Stomach smooth muscle (tissue), 2 donors: ENCODE measurements at regions not wholly inside any gene's neighbourhood (a gene's known extent, or its start where the extent isn't known, plus 50 kb on each side); places are given as distances from the start of the nearest gene placed in this dataset.

Experiments used
- H3K27ac ChIP-seq: one replicate; pipeline ENCODE4 v1.7.0; 2013; ENCODE audit warnings: mild to moderate bottlenecking, low read length, inconsistent platforms
- H3K27me3 ChIP-seq, 2 donors: one replicate each; pipeline ENCODE4 v1.7.0; 2013; ENCODE audit warnings: low read length in 2 of 2; ENCODE audit not compliant: insufficient read depth in 2 of 2, control insufficient read depth in 1 of 2
- H3K36me3 ChIP-seq, 2 donors: one replicate each; pipeline ENCODE4 v1.7.0; 2013; ENCODE audit warnings: low read length in 2 of 2; ENCODE audit not compliant: control insufficient read depth in 2 of 2, insufficient read depth in 2 of 2
- H3K4me1 ChIP-seq: one replicate; pipeline ENCODE4 v1.7.0; 2013; ENCODE audit warnings: low read length; ENCODE audit not compliant: control insufficient read depth, insufficient read depth
- H3K4me3 ChIP-seq, 2 donors: one replicate each; pipeline ENCODE4 v1.7.0; 2013; ENCODE audit warnings: low read length in 2 of 2
- H3K9ac ChIP-seq, 2 donors: one replicate each; pipeline ENCODE4 v1.7.0; 2013; ENCODE audit warnings: low read length in 2 of 2, mild to moderate bottlenecking in 1 of 2
- H3K9me3 ChIP-seq, 2 donors: one replicate each; pipeline ENCODE4 v1.7.0; 2013; ENCODE audit warnings: low read length in 2 of 2; ENCODE audit not compliant: control insufficient read depth in 2 of 2
- donor health status: healthy.
- donor health status: Pancreatic carcinoma.

DNA sequence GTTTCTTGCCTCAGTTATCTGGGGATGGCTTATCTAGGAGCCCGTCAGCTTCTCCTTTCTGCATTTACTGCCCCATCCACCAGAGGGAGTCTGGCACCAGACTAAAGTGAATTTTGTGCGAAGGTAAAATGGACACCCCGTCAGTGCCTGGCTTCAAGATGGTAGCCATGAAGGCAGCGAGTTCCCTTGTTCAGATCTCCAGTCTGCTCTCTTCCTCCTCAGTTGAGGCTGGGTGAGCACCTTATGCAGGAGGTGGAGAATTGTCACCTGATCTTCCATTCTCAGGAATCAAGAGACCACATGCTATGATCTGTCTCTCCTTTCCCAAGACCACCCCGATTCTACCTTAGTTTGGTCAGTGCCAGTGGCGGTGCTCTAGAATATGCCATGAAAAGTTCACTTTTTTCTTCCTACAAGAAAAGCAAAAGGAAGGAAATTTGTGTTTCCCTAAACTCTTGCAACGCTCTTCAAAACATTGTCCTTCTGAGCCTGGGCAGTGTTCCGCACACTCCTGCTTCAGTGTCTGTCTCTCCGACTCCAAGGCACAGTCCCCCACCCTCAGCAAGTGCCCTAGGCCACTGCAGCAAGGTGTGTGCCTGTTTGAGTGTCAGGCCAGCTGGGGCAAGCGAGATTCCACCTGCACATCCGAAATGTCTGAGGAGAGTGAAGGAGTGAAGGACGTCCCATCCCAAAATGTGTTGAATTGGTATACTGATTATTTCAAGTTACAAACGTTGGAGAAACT lies 168.6 kb downstream of the SS18 start:
- Histone ChIP-seq H3K27ac (no peak overlapping the region), H3K4me3 (no peak overlapping the region), H3K4me1 (no peaks in the 10 kb centered on the region), H3K27me3 (no peaks in the 10 kb centered on the region), H3K9me3 (no peaks in the 10 kb centered on the region), H3K36me3 (no peaks in the 10 kb centered on the region), H3K9ac (no peak overlapping the region)

DNA sequence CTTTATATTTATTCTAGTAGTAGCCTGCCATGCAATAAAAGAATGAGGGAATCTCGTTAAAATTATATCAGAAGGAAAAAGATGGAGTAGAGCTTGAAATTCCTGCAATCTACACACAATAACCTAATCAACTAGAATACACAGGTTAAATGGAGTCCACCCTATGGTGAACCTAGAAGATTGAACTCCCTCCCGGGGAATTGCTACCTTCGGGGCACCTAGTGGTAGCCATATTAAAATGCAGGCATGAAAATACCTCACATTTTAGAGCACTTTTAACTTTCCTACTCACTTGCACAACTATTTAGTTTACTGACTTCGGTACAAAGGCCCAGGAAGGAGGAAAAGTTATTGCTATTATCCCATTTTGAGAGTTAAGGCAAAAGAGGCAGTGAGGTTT lies 174.5 kb downstream of the SS18 start:
- Histone ChIP-seq H3K9ac (no peak overlapping the region), H3K27me3 (no peaks in the 10 kb centered on the region), H3K27ac (no peak overlapping the region)

DNA sequence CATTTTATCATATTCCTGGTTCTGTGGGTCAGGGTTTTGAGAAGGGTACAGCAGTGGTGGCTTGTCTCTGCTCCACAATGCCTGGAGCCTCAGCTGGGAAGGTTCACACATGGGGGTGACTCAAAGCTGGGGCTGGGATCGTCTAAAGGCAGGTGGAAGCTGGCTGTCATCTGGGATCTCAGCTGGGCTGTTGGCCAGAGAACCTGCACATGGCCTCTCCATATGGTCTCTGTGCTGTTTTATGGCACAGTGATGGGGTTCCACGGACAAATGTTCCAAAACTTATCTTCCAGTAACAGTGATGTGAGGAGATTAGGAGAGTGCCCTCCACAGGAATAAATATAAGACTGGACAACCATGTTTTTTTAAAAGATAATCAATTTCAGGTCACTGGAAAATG lies 191.4 kb downstream of the SS18 start:
- no peaks in the 10 kb centered on the region for H3K27me3 ChIP-seq
- no peaks in the 10 kb centered on the region for H3K4me1 ChIP-seq
- no peaks in the 10 kb centered on the region for H3K36me3 ChIP-seq
- peaks cover 7 to 8% of the 10 kb centered on the region in 2 donors for H3K9me3 ChIP-seq
- no peak overlapping the region for H3K9ac ChIP-seq
- H3K27ac ChIP-seq: no peak overlapping the region
- no peak overlapping the region for H3K4me3 ChIP-seq

More for the DNA sequence above, 174.5 kb downstream of the SS18 start:
- peaks cover 0 to 3% of the 10 kb centered on the region in 2 donors for H3K9me3 ChIP-seq
- no peaks in the 10 kb centered on the region for H3K4me1 ChIP-seq
- no peaks in the 10 kb centered on the region for H3K36me3 ChIP-seq
- H3K4me3 ChIP-seq: no peak overlapping the region

DNA sequence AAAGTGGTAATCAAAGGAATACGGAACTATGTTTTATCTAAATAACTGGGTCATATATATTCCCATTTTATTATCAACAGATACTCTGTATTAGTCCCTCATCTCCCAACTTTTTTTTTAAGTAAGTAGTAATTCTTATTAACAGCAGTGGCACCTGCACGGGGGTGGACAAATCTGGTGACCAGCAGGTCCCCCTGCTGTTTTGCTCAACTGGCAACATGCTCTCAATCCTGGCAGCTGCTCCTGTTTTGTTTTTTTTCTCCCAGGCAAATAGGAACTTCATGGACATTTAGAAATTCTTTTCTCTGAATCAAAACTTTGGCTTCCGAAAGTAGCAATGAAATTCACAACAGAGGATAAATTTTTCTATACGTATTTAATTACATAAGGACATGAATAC lies 193.5 kb downstream of the SS18 start:
- Histone ChIP-seq H3K27me3 (no peaks in the 10 kb centered on the region), H3K9me3 (peaks cover 7 to 8% of the 10 kb centered on the region in 2 donors), H3K9ac (no peak overlapping the region), H3K4me1 (no peaks in the 10 kb centered on the region), H3K4me3 (no peak overlapping the region), H3K36me3 (no peaks in the 10 kb centered on the region), H3K27ac (no peak overlapping the region)

DNA sequence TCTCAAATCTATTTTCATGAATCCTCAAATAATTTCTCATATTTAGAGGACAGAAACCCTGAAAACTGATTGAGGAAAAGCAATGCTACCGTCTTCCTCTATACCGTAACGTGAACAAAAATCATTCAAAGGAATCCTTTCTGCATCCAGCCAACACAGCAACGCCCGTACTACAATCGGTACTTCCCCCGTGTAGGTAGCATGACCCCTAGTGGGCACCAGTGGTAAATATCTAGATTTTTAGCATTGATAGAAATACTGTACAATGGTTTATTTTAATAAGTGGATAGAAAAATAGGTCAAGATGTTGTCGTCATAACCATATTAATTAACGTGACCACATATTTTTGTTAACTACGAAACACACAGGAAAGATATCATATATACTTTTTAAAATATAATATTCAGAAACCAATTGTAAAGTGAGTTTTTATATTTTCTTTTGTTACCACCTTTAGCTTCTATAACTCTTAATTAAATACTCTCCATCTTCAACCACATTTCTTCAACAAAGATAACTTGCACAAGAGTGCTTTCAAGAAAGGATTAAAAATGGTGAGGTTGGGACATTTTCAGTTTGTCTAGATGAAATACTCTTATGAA lies 194.1 kb downstream of the SS18 start:
- no peaks in the 10 kb centered on the region for H3K36me3 ChIP-seq
- no peaks in the 10 kb centered on the region for H3K27me3 ChIP-seq
- no peak overlapping the region for H3K27ac ChIP-seq
- no peak overlapping the region for H3K9ac ChIP-seq
- no peak overlapping the region for H3K4me3 ChIP-seq
- no peaks in the 10 kb centered on the region for H3K4me1 ChIP-seq
- H3K9me3 ChIP-seq: peaks cover 7% of the 10 kb centered on the region in 2 donors

DNA sequence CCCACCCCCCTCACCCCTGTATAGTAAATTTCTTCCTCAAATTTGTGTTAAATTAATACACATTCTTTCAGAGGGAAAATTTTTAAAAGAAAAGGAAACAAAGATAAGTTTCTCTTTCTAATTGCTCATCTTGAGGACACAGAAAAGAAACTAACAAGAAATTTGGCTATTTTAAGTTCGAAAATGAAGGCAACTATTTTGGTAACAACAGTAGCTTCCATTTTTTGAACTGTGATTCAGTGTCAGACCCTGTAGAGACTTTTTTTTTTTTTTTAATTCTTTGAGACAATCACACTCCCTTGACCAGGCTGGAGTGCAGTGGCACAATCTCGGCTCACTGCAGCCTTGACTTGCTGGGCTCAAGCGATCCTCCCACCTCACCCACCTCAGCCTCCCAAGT lies 194.9 kb downstream of the SS18 start:
- Histone ChIP-seq H3K36me3 (no peaks in the 10 kb centered on the region), H3K4me1 (no peaks in the 10 kb centered on the region), H3K27me3 (no peaks in the 10 kb centered on the region), H3K4me3 (no peak overlapping the region), H3K27ac (no peak overlapping the region), H3K9me3 (peaks cover 0 to under 1% of the 10 kb centered on the region in 2 donors), H3K9ac (no peak overlapping the region)

DNA sequence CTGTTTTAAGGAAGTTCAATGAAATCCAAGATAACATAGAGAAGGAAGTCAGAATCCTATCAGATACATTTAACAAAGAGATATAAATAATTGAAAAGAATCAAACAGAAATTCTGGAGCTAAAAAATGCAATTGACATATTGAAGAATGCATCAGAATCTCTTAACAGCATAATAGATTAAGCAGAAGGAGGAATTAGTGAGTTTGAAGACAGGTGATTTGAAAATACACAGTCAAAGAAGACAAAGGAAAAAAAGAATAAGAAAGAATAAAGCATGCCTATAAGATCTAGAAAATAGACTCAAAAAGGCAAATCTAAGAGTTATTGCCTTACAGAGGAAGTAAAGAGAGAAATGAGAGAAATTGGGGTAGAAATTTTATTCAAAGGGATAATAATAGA lies 204.1 kb downstream of the SS18 start:
- Histone ChIP-seq H3K4me3 (no peak overlapping the region), H3K9ac (no peak overlapping the region), H3K9me3 (no peaks in the 10 kb centered on the region), H3K36me3 (no peaks in the 10 kb centered on the region), H3K27ac (no peak overlapping the region), H3K4me1 (no peaks in the 10 kb centered on the region), H3K27me3 (no peaks in the 10 kb centered on the region)

DNA sequence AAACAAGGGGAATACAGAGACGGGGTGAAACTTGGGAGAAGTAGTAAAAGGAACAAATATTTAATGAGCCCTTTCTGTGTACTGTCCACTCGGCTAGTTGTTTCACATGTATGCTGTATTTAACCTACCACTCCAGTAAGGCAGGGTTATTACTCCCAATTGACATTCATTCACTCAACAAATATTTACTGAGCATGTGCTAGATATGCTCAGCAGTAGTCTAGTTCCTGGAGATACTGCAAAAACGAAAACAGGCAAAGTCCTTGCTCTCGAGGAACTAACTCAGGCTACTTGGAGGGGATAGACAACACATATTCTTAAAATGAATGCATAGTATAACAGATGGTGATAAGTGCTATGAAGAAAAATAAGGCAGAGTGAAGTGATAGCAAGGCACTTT lies 207.3 kb downstream of the SS18 start:
- no peaks in the 10 kb centered on the region for H3K9me3 ChIP-seq
- no peak overlapping the region for H3K27ac ChIP-seq
- H3K9ac ChIP-seq: no peak overlapping the region

DNA sequence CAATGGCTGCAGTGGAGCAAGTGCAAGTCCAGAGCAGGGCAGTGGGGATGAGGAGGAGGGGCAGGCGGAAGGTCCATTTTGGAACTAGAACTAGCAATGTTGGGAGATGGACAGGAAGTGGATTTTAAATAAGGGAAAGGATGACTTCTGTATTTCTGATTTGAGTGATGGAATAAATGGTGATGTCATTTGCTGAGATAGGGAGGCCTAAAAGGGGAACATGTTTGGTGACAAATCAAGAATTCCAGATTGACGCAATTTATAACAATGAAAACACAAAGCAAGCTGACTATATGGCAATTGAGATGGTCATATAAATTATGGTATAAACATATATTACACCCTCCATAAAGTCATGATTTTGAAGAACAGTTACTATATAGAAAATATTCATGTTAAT lies 209.3 kb downstream of the SS18 start:
- H3K9ac ChIP-seq: no peak overlapping the region
- H3K27me3 ChIP-seq: no peaks in the 10 kb centered on the region
- H3K36me3 ChIP-seq: no peaks in the 10 kb centered on the region
- no peak overlapping the region for H3K27ac ChIP-seq
- H3K4me1 ChIP-seq: no peaks in the 10 kb centered on the region
- H3K9me3 ChIP-seq: no peaks in the 10 kb centered on the region
- no peak overlapping the region for H3K4me3 ChIP-seq

More for the DNA sequence above, 207.3 kb downstream of the SS18 start:
- H3K36me3 ChIP-seq: no peaks in the 10 kb centered on the region
- H3K4me1 ChIP-seq: no peaks in the 10 kb centered on the region
- no peak overlapping the region for H3K4me3 ChIP-seq
- H3K27me3 ChIP-seq: no peaks in the 10 kb centered on the region

DNA sequence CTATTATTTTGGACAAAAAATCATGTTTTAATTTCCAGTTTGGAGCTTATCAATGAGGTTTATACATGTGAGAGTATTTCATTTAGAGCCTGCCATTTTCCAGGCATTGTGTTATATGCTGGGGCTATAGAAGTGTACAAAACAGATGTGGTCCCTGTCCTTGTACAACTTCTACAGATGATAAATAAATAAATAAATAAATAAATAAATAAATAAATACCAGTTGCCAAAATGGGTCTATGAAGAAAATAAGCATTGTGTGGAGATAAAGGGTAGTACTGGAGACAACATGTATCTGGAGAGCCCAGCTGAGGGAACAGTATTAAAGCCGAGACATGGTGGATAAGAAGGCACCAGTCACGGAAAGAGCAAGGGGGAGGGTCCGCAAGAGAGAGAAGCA lies 210.0 kb downstream of the SS18 start:
- Histone ChIP-seq H3K9me3 (peaks cover 0 to 3% of the 10 kb centered on the region in 2 donors), H3K4me3 (no peak overlapping the region), H3K27me3 (no peaks in the 10 kb centered on the region), H3K36me3 (no peaks in the 10 kb centered on the region), H3K9ac (no peak overlapping the region), H3K27ac (no peak overlapping the region), H3K4me1 (no peaks in the 10 kb centered on the region)

DNA sequence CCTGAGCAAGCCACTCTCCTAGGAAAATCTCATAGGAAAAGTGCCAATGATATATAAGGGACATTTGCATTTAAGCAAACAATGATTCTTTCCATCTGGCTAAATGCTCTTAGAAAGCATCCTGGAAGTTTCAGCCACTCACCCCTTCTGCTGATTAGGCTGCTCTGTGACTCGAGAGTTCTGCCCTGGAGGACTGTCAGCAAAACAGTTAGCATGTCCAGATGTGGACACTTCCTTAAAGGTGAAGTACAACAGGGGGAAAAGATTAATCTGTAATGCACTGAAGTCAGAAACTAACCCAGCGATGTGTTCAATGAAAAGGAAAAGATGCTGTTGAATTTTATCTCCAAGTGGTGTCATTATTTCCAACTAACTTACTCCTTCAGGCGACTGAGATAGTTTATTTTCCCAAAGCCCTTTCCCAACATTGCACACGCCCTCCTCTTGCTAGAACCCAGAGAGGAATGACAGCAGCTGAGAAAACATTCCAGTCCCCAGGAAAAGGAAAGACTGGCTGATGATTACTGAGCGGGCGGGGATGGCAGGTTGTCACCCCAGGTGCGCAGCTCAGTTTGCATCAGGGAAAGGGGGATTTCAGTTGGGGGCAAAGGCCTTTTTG lies 214.0 kb downstream of the SS18 start:
- Histone ChIP-seq H3K9me3 (peaks cover 3 to 4% of the 10 kb centered on the region in 2 donors), H3K4me3 (no peak overlapping the region), H3K9ac (no peak overlapping the region), H3K27me3 (peaks cover 0 to 2% of the 10 kb centered on the region in 2 donors), H3K27ac (no peak overlapping the region), H3K36me3 (no peaks in the 10 kb centered on the region), H3K4me1 (no peaks in the 10 kb centered on the region)
